ENCODE measurements at regions not wholly inside any gene's neighbourhood (a gene's known extent, or its start where the extent isn't known, plus 50 kb on each side); places are given as distances from the start of the nearest gene placed in this dataset.
"Not testable (repeated sequence)": the region's sequence is repeated elsewhere in the genome, so short reads cannot be mapped to it uniquely, and the experiment has no call there.

GRCh38 chr12:64552510-64552909 lies 57.8 kb upstream of the RASSF3 start:
- DNase-seq (ENCODE audit: low read depth in 2 of 2), result not testable (repeated sequence)

GRCh38 chr12:64553689-64554088 lies 56.6 kb upstream of the RASSF3 start:
- not testable (repeated sequence) for DNase-seq (ENCODE audit: low read depth in 2 of 2)

GRCh38 chr12:64556231-64556630 lies 54.1 kb upstream of the RASSF3 start:
- no peak for DNase-seq (ENCODE audit: low read depth in 2 of 2)

- DNase-seq (ENCODE audit: low read depth in 2 of 2), result no peak
Observed at GRCh38 chr12:64558754-64559153, 51.5 kb upstream of the RASSF3 start.

- DNase-seq (ENCODE audit: low read depth in 2 of 2), result peak; percentile 73 to 75
Observed at GRCh38 chr12:64560396-64561301, 49.6 kb upstream of the RASSF3 start.
